Heart left ventricle (tissue), 16 donors: ENCODE measurements at regions not wholly inside any gene's neighbourhood (a gene's known extent, or its start where the extent isn't known, plus 50 kb on each side); places are given as distances from the start of the nearest gene placed in this dataset.

Source experiments
- ATAC-seq, 4 donors: fragments of 200-7000 bp; cut with Tn5 transposase; one replicate each; pipeline ENCODE4 v1.9.1; 2020 to 2022; ENCODE audit warnings: moderate library complexity in 4 of 4, mild to moderate bottlenecking in 3 of 4, moderate number of reproducible peaks in 1 of 4
- DNase-seq, 5 donors: peaks; one replicate each; pipeline ENCODE4 v3.0.0-alpha.2; 2020
- H3K27ac ChIP-seq, 12 donors: fragments of 200-600 bp; sonication (generic) in 4 of 12; one replicate each; pipeline versions ENCODE4 v1.5.0 to v1.8.0; 2016 to 2022; ENCODE audit warnings: mild to moderate bottlenecking in 2 of 12
- H3K27me3 ChIP-seq, 9 donors: fragments of 200-600 bp; sonication (generic) in 2 of 9; one replicate each; pipeline versions ENCODE4 v1.5.1 to v1.8.0; 2016 to 2022; ENCODE audit warnings: mild to moderate bottlenecking in 3 of 9
- H3K36me3 ChIP-seq, 9 donors: fragments of 200-600 bp; sonication (generic) in 2 of 9; one replicate each; pipeline versions ENCODE4 v1.5.0 to v1.8.0; 2018 to 2022; ENCODE audit warnings: mild to moderate bottlenecking in 2 of 9
- H3K4me1 ChIP-seq, 12 donors: fragments of 200-600 bp; sonication (generic) in 4 of 12; one replicate each; pipeline versions ENCODE4 v1.5.0 to v1.8.0; 2016 to 2022; ENCODE audit warnings: mild to moderate bottlenecking in 3 of 12
- H3K4me3 ChIP-seq, 12 donors: fragments of 200-600 bp; sonication (generic) in 4 of 12; one replicate each; pipeline versions ENCODE4 v1.5.0 to v1.8.0; 2017 to 2022; ENCODE audit warnings: mild to moderate bottlenecking in 9 of 12, moderate library complexity in 4 of 12
- H3K9me3 ChIP-seq, 12 donors: fragments of 200-600 bp; sonication (generic) in 4 of 12; one replicate each; pipeline versions ENCODE4 v1.5.0 to v1.8.0; 2016 to 2022; ENCODE audit warnings: mild to moderate bottlenecking in 1 of 12
- CTCF ChIP-seq, 12 donors: fragments of 200-600 bp; sonication (generic) in 4 of 12; IDR thresholded peaks; one replicate each; pipeline versions ENCODE4 v1.5.0 to v1.8.0; 2018 to 2022; ENCODE audit warnings: antibody characterized with exemption in 12 of 12, mild to moderate bottlenecking in 5 of 12
- POLR2A ChIP-seq, 2 donors: fragments of 450-650 bp; IDR thresholded peaks; one replicate each; pipeline ENCODE4 v1.6.1; 2017; ENCODE audit warnings: antibody characterized with exemption in 2 of 2, mild to moderate bottlenecking in 2 of 2, moderate library complexity in 2 of 2
- WGBS, 4 donors: extraction: QIAGEN DNeasy Blood & Tissue Kit in 2 of 4; methylation state at CpG; one replicate each; pipeline versions ENCODE4 v1.1.5 to v1.1.7; 2013 to 2018; 5-methylcytosine and 5-hydroxymethylcytosine counted together
- intact Hi-C, 10 donors: fragments of 100-400 bp; cut with DNase I; formaldehyde crosslinking; loops; one replicate each; pipeline versions ENCODE4 v1.11.1 to v1.14.2; 2022
- donor health status: ischemic (EF 13 %, LVEDD 7.1; RV severe dilation, severe dysfunction).
- donor health status: healthy with polysubstance abuse.
- donor health status: DM: no; HTN: yes; CAD: no.
- donor health status: DM: no; HTN: no; CAD: no.
- donor health status: ischemic (EF 25% LVEDD 6.9; RV normal size, moderate dysfunction).
- donor health status: ischemic (EF 25% LVEDD 5.7; RV mildly dilated, moderate dysfunction).
- donor health status: healthy.
- donor health status: DM: yes; HTN: yes; CAD: no.
- donor health status: ischemic (EF 35%, LVEDD 5.7; RV mildly dilated, moderate dysfunction).
- donor health status: nonischemic (EF 11% LVEDD 7.7; RV severe dilation, severe dysfunction).
- donor health status: DM: yes; HTN: yes; CAD: no.
- donor health status: PGD.
- donor health status: ischemic (EF 29% LVEDD 5.4; RV normal size, mild dysfunction).
- donor health status: nonischemic (EF 23%, LVEDD 6.1; RV moderate dilation, normal function).

GRCh38 chr6:164247106-164247505, 832.6 kb downstream of the QKI start:
- Histone ChIP-seq H3K9me3 (no peaks in the 10 kb centered on the region), H3K4me3 (no peak overlapping the region), H3K36me3 (no peaks in the 10 kb centered on the region), H3K27me3 (no peaks in the 10 kb centered on the region), H3K27ac (no peak overlapping the region), H3K4me1 (no peaks in the 10 kb centered on the region)
- intact Hi-C loops, result no loop called here
- TF ChIP-seq POLR2A (IDR thresholded peaks at IDR 0.05) (no peak), CTCF (IDR thresholded peaks at IDR 0.05) (no peak)
- DNase-seq (no peak), ATAC-seq (no peak)
- WGBS, 4 donors, result 82 to 88% (median 85%) methylated on average over 7 of the region's 7 CpGs

GRCh38 chr6:164246082-164246481, 831.6 kb downstream of the QKI start:
- DNase-seq (no peak), ATAC-seq (no peak)
- H3K4me1 ChIP-seq, result no peaks in the 10 kb centered on the region
- TF ChIP-seq POLR2A (IDR thresholded peaks at IDR 0.05), result no peak
- no peak for TF ChIP-seq CTCF (IDR thresholded peaks at IDR 0.05)
- H3K27ac ChIP-seq, result no peak overlapping the region
- no peak overlapping the region for H3K4me3 ChIP-seq
- H3K27me3 ChIP-seq, result no peaks in the 10 kb centered on the region
- H3K36me3 ChIP-seq, result no peaks in the 10 kb centered on the region
- intact Hi-C loops, result no loop called here
- H3K9me3 ChIP-seq, result no peaks in the 10 kb centered on the region
- 80 to 91% (median 84%) methylated on average over 4 of the region's 4 CpGs for WGBS, 4 donors

- Histone ChIP-seq H3K4me3 (no peak overlapping the region), H3K4me1 (no peaks in the 10 kb centered on the region), H3K27ac (no peak overlapping the region), H3K36me3 (no peaks in the 10 kb centered on the region), H3K9me3 (no peaks in the 10 kb centered on the region), H3K27me3 (no peaks in the 10 kb centered on the region)
- TF ChIP-seq POLR2A (IDR thresholded peaks at IDR 0.05), result no peak
- TF ChIP-seq CTCF (IDR thresholded peaks at IDR 0.05), result no peak
- ATAC-seq, result no peak
- DNase-seq, result no peak
- WGBS, 4 donors, result 94 to 98% (median 95%) methylated on average over 9 of the region's 9 CpGs
- intact Hi-C loops, result no loop called here
Measured at GRCh38 chr6:164243949-164244348, 829.4 kb downstream of the QKI start.

- TF ChIP-seq POLR2A (IDR thresholded peaks at IDR 0.05) (no peak), CTCF (IDR thresholded peaks at IDR 0.05) (no peak)
- Histone ChIP-seq H3K9me3 (no peaks in the 10 kb centered on the region), H3K4me3 (no peak overlapping the region), H3K27me3 (no peaks in the 10 kb centered on the region), H3K36me3 (no peaks in the 10 kb centered on the region), H3K4me1 (no peaks in the 10 kb centered on the region), H3K27ac (no peak overlapping the region)
- WGBS, 4 donors, result 63 to 85% (median 70%) methylated on average over 6 of the region's 6 CpGs
- intact Hi-C loops, result no loop called here
- ATAC-seq, result no peak
- DNase-seq, result no peak
Measured at GRCh38 chr6:164243012-164243610, 828.6 kb downstream of the QKI start.
